ENCODE measurements at regions not wholly inside any gene's neighbourhood (a gene's known extent, or its start where the extent isn't known, plus 50 kb on each side); places are given as distances from the start of the nearest gene placed in this dataset.

- no peak for DNase-seq (ENCODE audit: low read depth)
Measured at GRCh38 chr1:87560601-87561360, 232.1 kb downstream of the LMO4 start.

- DNase-seq (ENCODE audit: low read depth) = no peak
Measured at GRCh38 chr1:87563211-87563610, 234.5 kb downstream of the LMO4 start.

GRCh38 chr1:87565861-87566260 lies 237.2 kb downstream of the LMO4 start:
- DNase-seq (ENCODE audit: low read depth) = no peak

GRCh38 chr1:87568005-87568404 lies 239.3 kb downstream of the LMO4 start:
- no peak for DNase-seq (ENCODE audit: low read depth)

GRCh38 chr1:87568911-87569310 lies 240.2 kb downstream of the LMO4 start:
- DNase-seq (ENCODE audit: low read depth) = no peak

- no peak for DNase-seq (ENCODE audit: low read depth)
Measured at GRCh38 chr1:87572008-87572407, 243.3 kb downstream of the LMO4 start.

GRCh38 chr1:87572891-87573290 lies 244.2 kb downstream of the LMO4 start:
- DNase-seq (ENCODE audit: low read depth) = no peak

- DNase-seq (ENCODE audit: low read depth) = no peak
Measured at GRCh38 chr1:87575528-87575927, 246.8 kb downstream of the LMO4 start.

- DNase-seq (ENCODE audit: low read depth) = no peak
Measured at GRCh38 chr1:87578464-87578863, 249.8 kb downstream of the LMO4 start.

- DNase-seq (ENCODE audit: low read depth) = no peak
Measured at GRCh38 chr1:87583459-87583858, 254.8 kb downstream of the LMO4 start.

GRCh38 chr1:87584586-87584985 lies 255.9 kb downstream of the LMO4 start:
- DNase-seq (ENCODE audit: low read depth) = no peak

GRCh38 chr1:87586501-87586900 lies 257.8 kb downstream of the LMO4 start:
- no peak for DNase-seq (ENCODE audit: low read depth)

- no peak for DNase-seq (ENCODE audit: low read depth)
Measured at GRCh38 chr1:87588495-87588894, 259.8 kb downstream of the LMO4 start.

- DNase-seq (ENCODE audit: low read depth) = no peak
Measured at GRCh38 chr1:87591492-87591891, 262.8 kb downstream of the LMO4 start.

GRCh38 chr1:87592156-87592555 lies 263.5 kb downstream of the LMO4 start:
- DNase-seq (ENCODE audit: low read depth) = no peak

GRCh38 chr1:87594736-87595383 lies 266.2 kb downstream of the LMO4 start:
- DNase-seq (ENCODE audit: low read depth) = no peak

GRCh38 chr1:87595384-87595781 lies 266.7 kb downstream of the LMO4 start:
- DNase-seq (ENCODE audit: low read depth) = no peak

- DNase-seq (ENCODE audit: low read depth) = peak; percentile 7
Measured at GRCh38 chr1:87598429-87598828, 269.7 kb downstream of the LMO4 start.

- no peak for DNase-seq (ENCODE audit: low read depth)
Measured at GRCh38 chr1:87599569-87599968, 270.9 kb downstream of the LMO4 start.

GRCh38 chr1:87600055-87600850 lies 271.6 kb downstream of the LMO4 start:
- DNase-seq (ENCODE audit: low read depth) = no peak

GRCh38 chr1:87600854-87601253 lies 272.2 kb downstream of the LMO4 start:
- DNase-seq (ENCODE audit: low read depth) = no peak

- no peak for DNase-seq (ENCODE audit: low read depth)
Measured at GRCh38 chr1:87603626-87604025, 274.9 kb downstream of the LMO4 start.

GRCh38 chr1:87612956-87613355 lies 284.3 kb downstream of the LMO4 start:
- DNase-seq (ENCODE audit: low read depth) = no peak
